Endothelial cell of umbilical vein (primary cell): ENCODE measurements at regions not wholly inside any gene's neighbourhood (a gene's known extent, or its start where the extent isn't known, plus 50 kb on each side); places are given as distances from the start of the nearest gene placed in this dataset.

Experiments
- BruUV-seq: library from RNA; stranded (reverse); fragments of 400-500 nt; replicated peaks from 2 replicates; lab custom pipeline; 2021; lab: Mats Ljungman, UMichigan
- CTCF ChIA-PET: fragments of 300-600, 350-600 bp; sonication (Branson Sonifier 250); formaldehyde crosslinking; loops from one replicate; lab custom pipeline; 2021; ENCODE audit warnings: antibody characterized with exemption, inconsistent platforms; lab: Charles Lee
- POLR2A ChIA-PET: fragments of 300-600, 350-600 bp; sonication (Branson Sonifier 250); formaldehyde crosslinking; loops from one replicate; lab custom pipeline; 2021; ENCODE audit warnings: antibody characterized with exemption, inconsistent platforms; lab: Charles Lee
- DNase-seq: peaks from one replicate; pipeline ENCODE4 v3.0.0-alpha.2; 2011; ENCODE audit warnings: low read depth, low spot score
- FAIRE-seq: peaks from 2 replicates; lab custom pipeline; 2011; peaks lifted over from hg19 to GRCh38; lab: Jason Lieb, UNC
- H2AFZ ChIP-seq: 2 replicates; pipeline ENCODE4 v1.6.0; 2012; ENCODE audit warnings: low read depth, low read length, control low read depth, inconsistent platforms
- H3K27ac ChIP-seq: 2 replicates; pipeline ENCODE4 v1.5.1; 2011; ENCODE audit warnings: low read depth, mild to moderate bottlenecking, control low read depth, low read length, moderate library complexity; ENCODE audit not compliant: insufficient read depth
- H3K27me3 ChIP-seq, 2 experiments: 2 replicates each; pipeline versions ENCODE4 v1.6.0 to v1.6.1; 2011; ENCODE audit warnings: low read length in 2 of 2, mixed read lengths in 1 of 2; ENCODE audit not compliant: control insufficient read depth in 2 of 2, insufficient read depth in 2 of 2
- H3K36me3 ChIP-seq, 2 experiments: 2 replicates in 1 of 2; 3 replicates in 1 of 2; pipeline ENCODE4 v1.5.1; 2011; ENCODE audit warnings: low read length in 2 of 2, mild to moderate bottlenecking in 1 of 2, moderate library complexity in 1 of 2; ENCODE audit not compliant: control insufficient read depth in 2 of 2, insufficient read depth in 2 of 2; ENCODE audit errors: extremely low read depth in 1 of 2
- H3K4me1 ChIP-seq: 3 replicates; pipeline ENCODE4 v1.5.1; 2011; ENCODE audit warnings: mild to moderate bottlenecking, low read length; ENCODE audit not compliant: control insufficient read depth, insufficient read depth; ENCODE audit errors: extremely low read depth
- H3K4me2 ChIP-seq: 2 replicates; pipeline ENCODE4 v1.6.1; 2011; ENCODE audit warnings: low read length, control low read depth, mixed read lengths; ENCODE audit not compliant: insufficient read depth
- H3K4me3 ChIP-seq, 3 experiments: fragments of 200-600 bp in 1 of 3; sonication (generic), shearing (Covaris generic) in 1 of 3; replicated peaks in 1 of 3; 2 replicates each; pipeline ENCODE4 v1.5.1; 2011 to 2016; ENCODE audit warnings: control low read depth in 3 of 3, low read length in 3 of 3, mild to moderate bottlenecking in 2 of 3, inconsistent platforms in 1 of 3, low read depth in 1 of 3, moderate library complexity in 1 of 3; ENCODE audit not compliant: insufficient read depth in 1 of 3
- H3K79me2 ChIP-seq: 2 replicates; pipeline ENCODE4 v1.6.0; 2012; ENCODE audit warnings: low read length, inconsistent platforms; ENCODE audit not compliant: control insufficient read depth, insufficient read depth
- H3K9ac ChIP-seq: replicated peaks from 2 replicates; pipeline ENCODE3; 2011; ENCODE audit warnings: low read length, control low read depth; ENCODE audit not compliant: insufficient read depth; ENCODE audit errors: extremely low read depth
- H3K9me1 ChIP-seq: replicated peaks from 3 replicates; pipeline ENCODE4 v1.6.0; 2011; ENCODE audit warnings: mild to moderate bottlenecking, low read length; ENCODE audit not compliant: control insufficient read depth, insufficient read depth; ENCODE audit errors: extremely low read depth
- H3K9me3 ChIP-seq: replicated peaks from 2 replicates; pipeline ENCODE4 v1.5.1; 2012; ENCODE audit warnings: low read length, inconsistent platforms; ENCODE audit not compliant: control insufficient read depth, insufficient read depth
- H4K20me1 ChIP-seq: replicated peaks from 2 replicates; pipeline ENCODE3; 2011; ENCODE audit warnings: mild to moderate bottlenecking, low read length; ENCODE audit not compliant: control insufficient read depth, insufficient read depth; ENCODE audit errors: extremely low read depth
- EZH2 ChIP-seq: IDR thresholded peaks from 2 replicates; pipeline ENCODE4 v1.6.1; 2012; ENCODE audit warnings: borderline replicate concordance, low read depth, mild to moderate bottlenecking, moderate library complexity, low read length, inconsistent platforms; ENCODE audit not compliant: severe bottlenecking
- FOS ChIP-seq: IDR thresholded peaks from 2 replicates; pipeline ENCODE4 v1.6.1; 2011; ENCODE audit warnings: mild to moderate bottlenecking, low read length, moderate library complexity, borderline replicate concordance; ENCODE audit not compliant: insufficient read depth
- GATA2 ChIP-seq: IDR thresholded peaks from 2 replicates; pipeline ENCODE4 v1.7.0; 2011; ENCODE audit warnings: low read depth, mild to moderate bottlenecking, moderate library complexity, mixed read lengths, low read length; ENCODE audit not compliant: insufficient read length, insufficient read depth
- JUN ChIP-seq: IDR thresholded peaks from 2 replicates; pipeline ENCODE4 v1.6.1; 2011; ENCODE audit warnings: borderline replicate concordance, low read depth; ENCODE audit not compliant: insufficient read length, insufficient read depth
- MYC ChIP-seq: IDR thresholded peaks from one replicate; pipeline ENCODE4 v1.6.1; 2011; ENCODE audit warnings: mild to moderate bottlenecking, low read depth, low read length
- POLR2A ChIP-seq: IDR thresholded peaks from 2 replicates; pipeline ENCODE4 v1.6.1; 2012; ENCODE audit warnings: low read depth, mild to moderate bottlenecking, control low read depth, low read length
- POLR2AphosphoS5 ChIP-seq: IDR thresholded peaks from 2 replicates; pipeline ENCODE4 v1.6.1; 2012; ENCODE audit warnings: low read depth, mild to moderate bottlenecking, control low read depth, low read length, moderate library complexity; ENCODE audit not compliant: insufficient read depth
- dilution Hi-C: fragments of 300-500 bp; cut with MboI; formaldehyde crosslinking; loops from one replicate; pipeline ENCODE4 v1.15.0; 2019; ENCODE audit warnings: low sequenced_read_pairs; ENCODE audit not compliant: extremely low pct_ligation_motif_present
- intact Hi-C: fragments of 100-400 bp; cut with micrococcal nuclease; formaldehyde crosslinking; loops from one replicate; pipeline ENCODE4 v1.10.0; 2022
- TF ChIP-seq, protein P1 (sequence below), 2 donors: IDR thresholded peaks; 1 replicate in 1 of 2; 2 replicates in 1 of 2; pipeline ENCODE4 v1.5.1; 2011; ENCODE audit warnings: low read length in 2 of 2, mild to moderate bottlenecking in 2 of 2, moderate library complexity in 2 of 2, control low read depth in 1 of 2, inconsistent platforms in 1 of 2, low read depth in 1 of 2; ENCODE audit not compliant: insufficient read depth in 1 of 2; ENCODE audit errors: extremely low read depth in 1 of 2
- TF ChIP-seq, protein P2 (sequence below): IDR thresholded peaks from 2 replicates; pipeline ENCODE4 v1.6.1; 2011; ENCODE audit not compliant: insufficient read depth, insufficient read length

DNA sequence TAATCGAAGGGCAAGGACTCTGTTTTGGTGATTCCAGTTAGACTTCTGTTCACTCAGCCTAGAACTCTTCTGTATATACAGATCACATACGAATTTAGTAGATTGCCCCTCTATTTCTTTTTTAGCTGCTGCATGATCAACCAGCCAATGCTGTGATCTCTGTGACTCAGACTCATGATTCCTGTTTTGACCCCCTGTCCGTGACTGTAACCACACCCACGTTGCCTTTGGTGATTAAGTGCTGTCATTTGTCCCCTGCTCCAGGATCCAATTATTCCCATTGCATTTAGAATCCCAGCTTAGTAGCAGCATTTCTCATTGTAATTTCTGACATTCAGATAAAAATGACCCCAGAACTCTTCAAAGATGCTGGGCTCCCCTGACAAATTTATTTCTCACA is 545.7 kb downstream of the NPIPA7 start:
- FAIRE-seq (no peak), DNase-seq (no peak)
- no TSS peak for BruUV-seq
- TF ChIP-seq, protein P1, sequence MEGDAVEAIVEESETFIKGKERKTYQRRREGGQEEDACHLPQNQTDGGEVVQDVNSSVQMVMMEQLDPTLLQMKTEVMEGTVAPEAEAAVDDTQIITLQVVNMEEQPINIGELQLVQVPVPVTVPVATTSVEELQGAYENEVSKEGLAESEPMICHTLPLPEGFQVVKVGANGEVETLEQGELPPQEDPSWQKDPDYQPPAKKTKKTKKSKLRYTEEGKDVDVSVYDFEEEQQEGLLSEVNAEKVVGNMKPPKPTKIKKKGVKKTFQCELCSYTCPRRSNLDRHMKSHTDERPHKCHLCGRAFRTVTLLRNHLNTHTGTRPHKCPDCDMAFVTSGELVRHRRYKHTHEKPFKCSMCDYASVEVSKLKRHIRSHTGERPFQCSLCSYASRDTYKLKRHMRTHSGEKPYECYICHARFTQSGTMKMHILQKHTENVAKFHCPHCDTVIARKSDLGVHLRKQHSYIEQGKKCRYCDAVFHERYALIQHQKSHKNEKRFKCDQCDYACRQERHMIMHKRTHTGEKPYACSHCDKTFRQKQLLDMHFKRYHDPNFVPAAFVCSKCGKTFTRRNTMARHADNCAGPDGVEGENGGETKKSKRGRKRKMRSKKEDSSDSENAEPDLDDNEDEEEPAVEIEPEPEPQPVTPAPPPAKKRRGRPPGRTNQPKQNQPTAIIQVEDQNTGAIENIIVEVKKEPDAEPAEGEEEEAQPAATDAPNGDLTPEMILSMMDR (IDR thresholded peaks at IDR 0.05; ENCODE audit: extremely low read depth in 1 of 2, insufficient read depth in 1 of 2, low read depth in 1 of 2, low read length in 2 of 2) = no peak
- TF ChIP-seq JUN (no peak), MYC (no peak), EZH2 (no peak), GATA2 (no peak), POLR2A (no peak), POLR2AphosphoS5 (no peak), FOS (no peak)
- TF ChIP-seq, protein P2, sequence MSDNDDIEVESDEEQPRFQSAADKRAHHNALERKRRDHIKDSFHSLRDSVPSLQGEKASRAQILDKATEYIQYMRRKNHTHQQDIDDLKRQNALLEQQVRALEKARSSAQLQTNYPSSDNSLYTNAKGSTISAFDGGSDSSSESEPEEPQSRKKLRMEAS = no peak
- H3K4me3 ChIP-seq = no peak overlapping the region
- no peak overlapping the region for H2AFZ ChIP-seq
- H3K36me3 ChIP-seq = no peaks in the 10 kb centered on the region
- no peak overlapping the region for H3K9ac ChIP-seq
- dilution Hi-C loops = no loop called here
- ChIA-PET CTCF (no interaction called here), POLR2A (no interaction called here)
- H3K9me3 ChIP-seq = peaks cover 2% of the 10 kb centered on the region
- H3K4me1 ChIP-seq = no peaks in the 10 kb centered on the region
- no peaks in the 10 kb centered on the region for H4K20me1 ChIP-seq
- H3K27me3 ChIP-seq = no peaks in the 10 kb centered on the region
- H3K4me2 ChIP-seq = no peak overlapping the region
- intact Hi-C loops = no loop called here
- H3K79me2 ChIP-seq = no peaks in the 10 kb centered on the region
- no peak overlapping the region for H3K27ac ChIP-seq
- H3K9me1 ChIP-seq = no peaks in the 10 kb centered on the region
